ENCODE measurements at regions not wholly inside any gene's neighbourhood (a gene's known extent, or its start where the extent isn't known, plus 50 kb on each side); places are given as distances from the start of the nearest gene placed in this dataset.

DNA sequence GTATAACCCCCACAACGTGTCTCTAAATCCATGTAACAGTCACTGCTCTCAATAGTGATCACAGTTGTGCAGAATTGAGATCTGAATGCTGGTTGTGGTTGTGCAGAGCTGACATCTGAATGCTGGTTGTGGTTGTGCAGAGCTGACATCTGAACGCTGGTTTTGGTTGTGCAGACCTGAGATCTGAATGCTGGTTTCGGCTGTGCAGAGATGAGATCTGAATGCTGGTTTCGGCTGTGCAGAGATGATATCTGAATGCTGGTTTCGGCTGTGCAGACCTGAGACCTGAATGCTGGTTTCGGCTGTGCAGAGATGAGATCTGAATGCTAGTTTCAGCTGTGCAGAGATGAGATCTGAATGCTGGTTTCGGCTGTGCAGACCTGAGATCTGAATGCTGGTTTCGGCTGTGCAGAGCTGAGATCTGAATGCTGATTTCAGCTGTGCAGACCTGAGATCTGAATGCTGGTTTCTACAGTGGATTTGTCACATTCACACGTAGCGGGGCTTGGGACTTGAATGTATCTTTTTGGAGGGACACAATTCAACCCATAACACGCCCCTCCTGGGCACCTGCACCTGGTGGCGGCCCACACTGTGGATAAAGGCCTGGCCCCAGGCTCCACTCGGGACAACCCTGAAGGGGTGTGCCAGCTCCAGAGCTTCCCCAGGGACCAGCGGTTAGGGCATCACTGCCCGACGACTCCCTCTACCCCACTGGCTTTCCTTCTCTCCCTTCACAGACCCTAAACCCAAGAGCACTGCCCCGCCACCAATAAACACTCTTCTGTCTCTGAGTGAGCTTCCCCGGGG lies 51.1 kb upstream of the SLC66A3 start:
- DNase-seq, result no peak

GRCh38 chr2:11104794-11105660 lies 50.2 kb upstream of the SLC66A3 start:
- DNase-seq, result no peak
